Parathyroid adenoma (tissue), 2 donors: ENCODE measurements at regions not wholly inside any gene's neighbourhood (a gene's known extent, or its start where the extent isn't known, plus 50 kb on each side); places are given as distances from the start of the nearest gene placed in this dataset.

Experiments used
- H2AFZ ChIP-seq: fragments of 300-600 bp; sonication (generic); one replicate; pipeline ENCODE4 v1.7.0; 2017; ENCODE audit warnings: antibody characterized with exemption, mild to moderate bottlenecking
- H3K27ac ChIP-seq: fragments of 300-600 bp; sonication (generic); one replicate; pipeline ENCODE4 v1.7.0; 2017
- H3K27me3 ChIP-seq: fragments of 300-600 bp; sonication (generic); one replicate; pipeline ENCODE4 v1.7.0; 2017; ENCODE audit warnings: low read length; ENCODE audit not compliant: control insufficient read depth, insufficient read depth
- H3K36me3 ChIP-seq: fragments of 300-600 bp; sonication (generic); one replicate; pipeline ENCODE4 v1.7.0; 2017; ENCODE audit warnings: low read length; ENCODE audit not compliant: control insufficient read depth, insufficient read depth
- H3K4me1 ChIP-seq: fragments of 300-600 bp; sonication (generic); one replicate; pipeline ENCODE4 v1.7.0; 2017; ENCODE audit warnings: control low read depth
- H3K4me2 ChIP-seq: fragments of 300-600 bp; sonication (generic); one replicate; pipeline ENCODE4 v1.7.0; 2017; ENCODE audit warnings: low read length
- H3K4me3 ChIP-seq: fragments of 300-600 bp; sonication (generic); one replicate; pipeline ENCODE4 v1.7.0; 2017; ENCODE audit warnings: low read depth, low read length
- H3K79me2 ChIP-seq: fragments of 300-600 bp; sonication (generic); one replicate; pipeline ENCODE4 v1.7.0; 2017; ENCODE audit warnings: control low read depth
- H3K9ac ChIP-seq: fragments of 300-600 bp; sonication (generic); one replicate; pipeline ENCODE4 v1.7.0; 2017; ENCODE audit warnings: mild to moderate bottlenecking
- H3K9me3 ChIP-seq: fragments of 300-600 bp; sonication (generic); one replicate; pipeline ENCODE4 v1.7.0; 2017; ENCODE audit warnings: low read length; ENCODE audit not compliant: control insufficient read depth
- TF ChIP-seq, protein P1 (sequence below): fragments of 300-600 bp; sonication (generic); IDR thresholded peaks from one replicate; pipeline ENCODE4 v1.7.0; 2017; ENCODE audit warnings: antibody characterized with exemption, mild to moderate bottlenecking
- donor health status: primary hyperparathyroidism.

DNA sequence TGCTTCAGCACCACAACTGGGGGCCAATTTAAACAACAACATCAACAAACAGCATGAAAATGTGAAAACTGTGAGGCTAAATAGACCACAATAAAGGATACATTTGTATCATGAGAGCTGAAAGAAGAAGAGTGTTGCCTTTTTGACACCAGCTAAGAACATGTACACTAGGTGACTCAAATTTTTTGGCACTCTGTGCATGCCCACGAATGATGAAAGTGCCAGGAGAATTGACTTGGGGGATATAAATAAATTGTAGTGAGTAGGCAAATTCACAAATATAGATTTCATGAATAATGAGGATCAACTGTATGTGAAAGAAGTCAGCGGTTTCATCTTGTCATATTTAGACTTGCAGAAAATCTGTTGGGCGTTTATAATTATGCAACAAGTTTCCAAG, 1388.0 kb upstream of the LRRTM1 start:
- no peak overlapping the region for H3K9ac ChIP-seq
- no peaks in the 10 kb centered on the region for H3K9me3 ChIP-seq
- no peaks in the 10 kb centered on the region for H3K36me3 ChIP-seq
- H3K79me2 ChIP-seq: no peaks in the 10 kb centered on the region
- H3K4me2 ChIP-seq: no peak overlapping the region
- H3K4me1 ChIP-seq: no peaks in the 10 kb centered on the region
- TF ChIP-seq, protein P1, sequence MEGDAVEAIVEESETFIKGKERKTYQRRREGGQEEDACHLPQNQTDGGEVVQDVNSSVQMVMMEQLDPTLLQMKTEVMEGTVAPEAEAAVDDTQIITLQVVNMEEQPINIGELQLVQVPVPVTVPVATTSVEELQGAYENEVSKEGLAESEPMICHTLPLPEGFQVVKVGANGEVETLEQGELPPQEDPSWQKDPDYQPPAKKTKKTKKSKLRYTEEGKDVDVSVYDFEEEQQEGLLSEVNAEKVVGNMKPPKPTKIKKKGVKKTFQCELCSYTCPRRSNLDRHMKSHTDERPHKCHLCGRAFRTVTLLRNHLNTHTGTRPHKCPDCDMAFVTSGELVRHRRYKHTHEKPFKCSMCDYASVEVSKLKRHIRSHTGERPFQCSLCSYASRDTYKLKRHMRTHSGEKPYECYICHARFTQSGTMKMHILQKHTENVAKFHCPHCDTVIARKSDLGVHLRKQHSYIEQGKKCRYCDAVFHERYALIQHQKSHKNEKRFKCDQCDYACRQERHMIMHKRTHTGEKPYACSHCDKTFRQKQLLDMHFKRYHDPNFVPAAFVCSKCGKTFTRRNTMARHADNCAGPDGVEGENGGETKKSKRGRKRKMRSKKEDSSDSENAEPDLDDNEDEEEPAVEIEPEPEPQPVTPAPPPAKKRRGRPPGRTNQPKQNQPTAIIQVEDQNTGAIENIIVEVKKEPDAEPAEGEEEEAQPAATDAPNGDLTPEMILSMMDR: no peak
- no peak overlapping the region for H2AFZ ChIP-seq
- H3K4me3 ChIP-seq: no peak overlapping the region
- no peaks in the 10 kb centered on the region for H3K27me3 ChIP-seq
- H3K27ac ChIP-seq: no peak overlapping the region

DNA sequence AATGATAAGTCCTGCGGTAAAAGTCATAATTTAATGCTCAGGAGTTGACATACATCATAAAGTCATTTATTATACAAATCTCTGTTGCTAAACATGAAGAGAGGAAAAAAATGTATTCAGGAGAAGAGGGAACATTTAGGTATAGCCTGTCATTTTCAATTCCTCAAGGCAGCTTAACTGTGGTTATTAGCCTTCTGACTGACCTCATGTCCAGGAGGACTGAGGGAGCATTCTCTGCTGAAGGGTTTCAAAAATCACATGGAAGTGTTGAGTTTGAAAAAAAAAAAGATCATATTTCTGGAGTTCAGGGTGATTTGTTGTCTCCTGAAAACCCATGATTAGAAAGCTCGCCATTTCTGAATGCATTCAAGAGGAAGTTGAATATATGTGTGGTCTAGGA, 1371.1 kb upstream of the LRRTM1 start:
- Histone ChIP-seq H3K9ac (no peak overlapping the region), H3K4me1 (no peaks in the 10 kb centered on the region), H3K4me3 (no peak overlapping the region), H3K27me3 (no peaks in the 10 kb centered on the region), H2AFZ (no peak overlapping the region), H3K79me2 (no peaks in the 10 kb centered on the region), H3K9me3 (no peaks in the 10 kb centered on the region), H3K4me2 (no peak overlapping the region), H3K27ac (no peak overlapping the region), H3K36me3 (no peaks in the 10 kb centered on the region)
- TF ChIP-seq, protein P1: no peak

DNA sequence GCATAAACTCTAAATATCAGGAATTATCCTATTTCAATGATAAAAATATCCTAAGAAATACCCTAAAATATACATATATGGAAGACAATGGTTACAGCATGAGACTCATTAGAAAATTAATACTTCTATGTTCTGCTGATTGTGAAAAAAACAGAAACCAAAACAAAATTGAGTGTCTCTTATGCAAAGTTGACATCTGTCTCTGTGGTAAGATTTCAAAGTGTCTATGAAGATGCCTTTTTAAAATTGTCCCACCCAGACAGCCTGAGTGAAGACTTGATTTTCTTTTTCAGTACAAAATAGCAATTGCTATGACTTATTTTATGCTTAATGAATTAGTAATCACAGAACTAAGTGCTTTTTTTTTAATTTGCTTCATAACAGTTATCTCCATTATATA, 1368.4 kb upstream of the LRRTM1 start:
- Histone ChIP-seq H3K4me2 (no peak overlapping the region), H3K27ac (no peak overlapping the region), H3K4me3 (no peak overlapping the region), H2AFZ (no peak overlapping the region), H3K36me3 (no peaks in the 10 kb centered on the region), H3K79me2 (no peaks in the 10 kb centered on the region), H3K9me3 (no peaks in the 10 kb centered on the region), H3K27me3 (no peaks in the 10 kb centered on the region), H3K4me1 (no peaks in the 10 kb centered on the region), H3K9ac (no peak overlapping the region)
- TF ChIP-seq, protein P1: no peak

DNA sequence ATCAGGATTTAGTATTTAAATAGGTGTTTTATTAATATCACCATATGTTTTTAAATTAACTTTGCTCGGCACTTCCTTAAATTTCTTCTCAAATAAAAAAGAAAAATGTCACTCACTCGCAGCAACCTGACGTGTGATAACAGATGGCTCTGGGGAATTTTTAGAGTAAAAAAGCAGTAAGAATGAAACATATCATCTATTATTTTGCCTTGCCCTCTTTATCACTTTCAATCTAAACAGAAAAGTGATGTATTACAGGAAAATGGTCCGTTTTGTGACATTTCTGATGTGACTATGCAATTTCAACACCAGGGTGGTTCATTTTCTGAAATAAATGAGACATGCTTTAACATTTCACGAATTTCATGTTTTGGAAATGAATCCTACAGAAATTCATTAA, 1368.0 kb upstream of the LRRTM1 start:
- Histone ChIP-seq H2AFZ (no peak overlapping the region), H3K9ac (no peak overlapping the region), H3K79me2 (no peaks in the 10 kb centered on the region), H3K9me3 (no peaks in the 10 kb centered on the region), H3K27me3 (no peaks in the 10 kb centered on the region), H3K4me1 (no peaks in the 10 kb centered on the region), H3K27ac (no peak overlapping the region), H3K4me2 (no peak overlapping the region), H3K4me3 (no peak overlapping the region), H3K36me3 (no peaks in the 10 kb centered on the region)
- TF ChIP-seq, protein P1: no peak

DNA sequence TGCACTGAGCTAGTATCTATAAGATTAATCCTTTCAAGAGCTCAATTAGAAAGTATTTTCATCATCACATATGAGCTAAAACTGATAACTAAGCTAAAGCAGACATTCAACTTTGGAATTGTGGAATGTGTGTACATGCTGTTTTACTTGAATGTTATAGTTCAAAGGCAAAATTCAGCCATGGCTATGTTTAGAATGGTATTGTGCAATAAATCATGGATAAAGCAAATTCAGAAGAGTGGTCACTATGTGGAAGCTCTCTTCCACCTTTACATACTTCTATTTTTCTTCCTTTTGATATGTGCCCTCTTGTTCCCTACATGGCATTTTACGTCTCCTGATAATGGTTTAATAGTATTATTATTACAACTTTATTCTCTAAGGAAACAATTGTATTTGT, 1366.3 kb upstream of the LRRTM1 start:
- TF ChIP-seq, protein P1: no peak
- Histone ChIP-seq H3K79me2 (no peaks in the 10 kb centered on the region), H3K9me3 (no peaks in the 10 kb centered on the region), H3K9ac (no peak overlapping the region), H3K4me2 (no peak overlapping the region), H2AFZ (no peak overlapping the region), H3K4me1 (no peaks in the 10 kb centered on the region), H3K27ac (no peak overlapping the region), H3K4me3 (no peak overlapping the region), H3K27me3 (no peaks in the 10 kb centered on the region), H3K36me3 (no peaks in the 10 kb centered on the region)
